Stomach (tissue), 4 donors: ENCODE measurements at regions not wholly inside any gene's neighbourhood (a gene's known extent, or its start where the extent isn't known, plus 50 kb on each side); places are given as distances from the start of the nearest gene placed in this dataset.

Source experiments
- CTCF ChIP-seq, 7 experiments: fragments of 450-650 bp in 4 of 7; fragments of 200-600 bp in 3 of 7; sonication (generic) in 3 of 7; IDR thresholded peaks; one replicate each; pipeline ENCODE4 v1.5.1; 2016 to 2019; ENCODE audit warnings: antibody characterized with exemption in 7 of 7, control low read depth in 2 of 7, mild to moderate bottlenecking in 1 of 7
- EP300 ChIP-seq: sonication (generic); formaldehyde crosslinking; IDR thresholded peaks from one replicate; pipeline ENCODE4 v1.6.1; 2017; ENCODE audit warnings: antibody characterized with exemption

GRCh38 chr6:115511771-115512170, 548.9 kb downstream of the FRK start:
- TF ChIP-seq CTCF (IDR thresholded peaks at IDR 0.05) (no peak), EP300 (no peak)
